WTC11 (cell line): ENCODE measurements at regions not wholly inside any gene's neighbourhood (a gene's known extent, or its start where the extent isn't known, plus 50 kb on each side); places are given as distances from the start of the nearest gene placed in this dataset.

Experiments
- ATAC-seq: fragments of 200-7000 bp; cut with Tn5 transposase; 2 replicates; pipeline ENCODE4 v1.10.0; 2021; ENCODE audit warnings: mild to moderate bottlenecking, moderate library complexity
- CTCF ChIA-PET: fragments of 300-600 bp; sonication (Branson Sonifier 250); formaldehyde crosslinking; loops from one replicate; lab custom pipeline; 2021; ENCODE audit warnings: antibody characterized with exemption; lab: Charles Lee
- POLR2A ChIA-PET: fragments of 350-600 bp; sonication (Branson Sonifier 250); formaldehyde crosslinking; loops from one replicate; lab custom pipeline; 2021; ENCODE audit warnings: antibody characterized with exemption; lab: Charles Lee
- DNase-seq: peaks from one replicate; pipeline ENCODE4 v3.0.0; 2021; ENCODE audit warnings: low spot score
- H3K27ac Mint-ChIP-seq: 2 replicates; pipeline ENCODE4 v1.8.0; 2021; ENCODE audit warnings: mixed read lengths
- H3K27me3 Mint-ChIP-seq: 2 replicates; pipeline ENCODE4 v1.8.0; 2021; ENCODE audit warnings: low read depth, mild to moderate bottlenecking, moderate library complexity, mixed read lengths
- H3K36me3 Mint-ChIP-seq: 2 replicates; pipeline ENCODE4 v1.8.0; 2021; ENCODE audit warnings: mixed read lengths
- H3K4me1 Mint-ChIP-seq: 2 replicates; pipeline ENCODE4 v1.8.0; 2022; ENCODE audit warnings: mixed read lengths
- H3K4me3 Mint-ChIP-seq: 2 replicates; pipeline ENCODE4 v1.8.0; 2021; ENCODE audit warnings: mild to moderate bottlenecking, moderate library complexity, mixed read lengths
- H3K9me3 Mint-ChIP-seq: 2 replicates; pipeline ENCODE4 v1.8.0; 2021; ENCODE audit warnings: mixed read lengths
- ETV6 ChIP-seq: sonication (generic); formaldehyde crosslinking; IDR thresholded peaks from 2 replicates; pipeline ENCODE4 v1.8.1; 2022; ENCODE audit warnings: mild to moderate bottlenecking, missing genetic modification reagents
- FOXP1 ChIP-seq: sonication (generic); formaldehyde crosslinking; IDR thresholded peaks from 2 replicates; pipeline ENCODE4 v1.8.0; 2022; ENCODE audit warnings: missing genetic modification reagents, mild to moderate bottlenecking, moderate library complexity, borderline replicate concordance
- IRF2 ChIP-seq: sonication (generic); formaldehyde crosslinking; IDR thresholded peaks from 2 replicates; pipeline ENCODE4 v1.8.0; 2022; ENCODE audit warnings: low read depth, missing genetic modification reagents, borderline replicate concordance
- MXD4 ChIP-seq: fragments of 250-450 bp; sonication (Bioruptor Pico); IDR thresholded peaks from 2 replicates; pipeline ENCODE4 v1.8.0; 2021; ENCODE audit warnings: mild to moderate bottlenecking, moderate library complexity, borderline replicate concordance
- ZNF138 ChIP-seq: sonication (generic); formaldehyde crosslinking; conservative IDR thresholded peaks from 2 replicates; pipeline ENCODE4 v1.8.1; 2022; ENCODE audit warnings: mild to moderate bottlenecking, moderate library complexity, missing genetic modification reagents
- ZNF263 ChIP-seq: sonication (generic); formaldehyde crosslinking; IDR thresholded peaks from 2 replicates; pipeline ENCODE4 v1.8.1; 2022; ENCODE audit warnings: low read depth, mild to moderate bottlenecking, moderate library complexity, missing genetic modification reagents
- TF ChIP-seq, protein P1 (sequence below): sonication (generic); formaldehyde crosslinking; IDR thresholded peaks from 2 replicates; pipeline ENCODE4 v1.8.1; 2023; ENCODE audit warnings: mild to moderate bottlenecking, moderate library complexity, missing genetic modification reagents
- TF ChIP-seq, protein P2 (sequence below): sonication (generic); formaldehyde crosslinking; IDR thresholded peaks from 2 replicates; pipeline ENCODE4 v1.8.1; 2023; ENCODE audit warnings: mild to moderate bottlenecking, missing genetic modification reagents, borderline replicate concordance
- TF ChIP-seq, protein P3 (sequence below): sonication (generic); formaldehyde crosslinking; IDR thresholded peaks from 2 replicates; pipeline ENCODE4 v1.8.0; 2022; ENCODE audit warnings: mild to moderate bottlenecking, missing genetic modification reagents
- TF ChIP-seq, protein P4 (sequence below): fragments of 250-450 bp; sonication (Bioruptor Pico); IDR thresholded peaks from 2 replicates; pipeline ENCODE4 v2.1.2; 2022; ENCODE audit warnings: mild to moderate bottlenecking, moderate library complexity
- TF ChIP-seq, protein P5 (sequence below): sonication (generic); formaldehyde crosslinking; IDR thresholded peaks from 2 replicates; pipeline ENCODE4 v1.8.1; 2022; ENCODE audit warnings: missing genetic modification reagents, borderline replicate concordance
- TF ChIP-seq, protein P6 (sequence below): sonication (generic); formaldehyde crosslinking; IDR thresholded peaks from 2 replicates; pipeline ENCODE4 v1.8.1; 2022; ENCODE audit warnings: mild to moderate bottlenecking, moderate library complexity, missing genetic modification reagents

DNA sequence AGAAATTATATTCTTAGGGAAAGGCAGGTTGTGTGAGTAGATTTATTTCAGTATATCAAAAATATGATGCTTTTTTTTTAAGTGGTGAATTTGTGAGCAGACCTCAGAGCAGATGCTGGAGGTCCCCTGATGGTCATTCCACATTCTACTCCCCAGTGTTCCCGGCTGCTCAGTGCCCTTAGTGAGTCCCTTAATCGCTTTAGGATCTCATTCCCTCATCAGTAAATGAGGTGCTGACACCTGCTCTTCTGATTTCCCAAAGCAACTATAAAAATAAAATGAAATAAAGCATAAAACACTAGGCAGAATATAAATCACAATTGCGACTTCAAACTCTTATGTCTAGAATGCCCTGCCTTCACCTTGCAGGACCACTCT, 216.2 kb upstream of the TNP1 start (continued):
- TF ChIP-seq, protein P1, sequence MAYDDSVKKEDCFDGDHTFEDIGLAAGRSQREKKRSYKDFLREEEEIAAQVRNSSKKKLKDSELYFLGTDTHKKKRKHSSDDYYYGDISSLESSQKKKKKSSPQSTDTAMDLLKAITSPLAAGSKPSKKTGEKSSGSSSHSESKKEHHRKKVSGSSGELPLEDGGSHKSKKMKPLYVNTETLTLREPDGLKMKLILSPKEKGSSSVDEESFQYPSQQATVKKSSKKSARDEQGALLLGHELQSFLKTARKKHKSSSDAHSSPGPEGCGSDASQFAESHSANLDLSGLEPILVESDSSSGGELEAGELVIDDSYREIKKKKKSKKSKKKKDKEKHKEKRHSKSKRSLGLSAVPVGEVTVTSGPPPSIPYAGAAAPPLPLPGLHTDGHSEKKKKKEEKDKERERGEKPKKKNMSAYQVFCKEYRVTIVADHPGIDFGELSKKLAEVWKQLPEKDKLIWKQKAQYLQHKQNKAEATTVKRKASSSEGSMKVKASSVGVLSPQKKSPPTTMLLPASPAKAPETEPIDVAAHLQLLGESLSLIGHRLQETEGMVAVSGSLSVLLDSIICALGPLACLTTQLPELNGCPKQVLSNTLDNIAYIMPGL (CRISPR knock-in tag): no peak
- TF ChIP-seq IRF2 (no peak), FOXP1 (CRISPR knock-in tag) (no peak)
- TF ChIP-seq, protein P2, sequence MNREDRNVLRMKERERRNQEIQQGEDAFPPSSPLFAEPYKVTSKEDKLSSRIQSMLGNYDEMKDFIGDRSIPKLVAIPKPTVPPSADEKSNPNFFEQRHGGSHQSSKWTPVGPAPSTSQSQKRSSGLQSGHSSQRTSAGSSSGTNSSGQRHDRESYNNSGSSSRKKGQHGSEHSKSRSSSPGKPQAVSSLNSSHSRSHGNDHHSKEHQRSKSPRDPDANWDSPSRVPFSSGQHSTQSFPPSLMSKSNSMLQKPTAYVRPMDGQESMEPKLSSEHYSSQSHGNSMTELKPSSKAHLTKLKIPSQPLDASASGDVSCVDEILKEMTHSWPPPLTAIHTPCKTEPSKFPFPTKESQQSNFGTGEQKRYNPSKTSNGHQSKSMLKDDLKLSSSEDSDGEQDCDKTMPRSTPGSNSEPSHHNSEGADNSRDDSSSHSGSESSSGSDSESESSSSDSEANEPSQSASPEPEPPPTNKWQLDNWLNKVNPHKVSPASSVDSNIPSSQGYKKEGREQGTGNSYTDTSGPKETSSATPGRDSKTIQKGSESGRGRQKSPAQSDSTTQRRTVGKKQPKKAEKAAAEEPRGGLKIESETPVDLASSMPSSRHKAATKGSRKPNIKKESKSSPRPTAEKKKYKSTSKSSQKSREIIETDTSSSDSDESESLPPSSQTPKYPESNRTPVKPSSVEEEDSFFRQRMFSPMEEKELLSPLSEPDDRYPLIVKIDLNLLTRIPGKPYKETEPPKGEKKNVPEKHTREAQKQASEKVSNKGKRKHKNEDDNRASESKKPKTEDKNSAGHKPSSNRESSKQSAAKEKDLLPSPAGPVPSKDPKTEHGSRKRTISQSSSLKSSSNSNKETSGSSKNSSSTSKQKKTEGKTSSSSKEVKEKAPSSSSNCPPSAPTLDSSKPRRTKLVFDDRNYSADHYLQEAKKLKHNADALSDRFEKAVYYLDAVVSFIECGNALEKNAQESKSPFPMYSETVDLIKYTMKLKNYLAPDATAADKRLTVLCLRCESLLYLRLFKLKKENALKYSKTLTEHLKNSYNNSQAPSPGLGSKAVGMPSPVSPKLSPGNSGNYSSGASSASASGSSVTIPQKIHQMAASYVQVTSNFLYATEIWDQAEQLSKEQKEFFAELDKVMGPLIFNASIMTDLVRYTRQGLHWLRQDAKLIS (CRISPR knock-in tag): no peak

DNA sequence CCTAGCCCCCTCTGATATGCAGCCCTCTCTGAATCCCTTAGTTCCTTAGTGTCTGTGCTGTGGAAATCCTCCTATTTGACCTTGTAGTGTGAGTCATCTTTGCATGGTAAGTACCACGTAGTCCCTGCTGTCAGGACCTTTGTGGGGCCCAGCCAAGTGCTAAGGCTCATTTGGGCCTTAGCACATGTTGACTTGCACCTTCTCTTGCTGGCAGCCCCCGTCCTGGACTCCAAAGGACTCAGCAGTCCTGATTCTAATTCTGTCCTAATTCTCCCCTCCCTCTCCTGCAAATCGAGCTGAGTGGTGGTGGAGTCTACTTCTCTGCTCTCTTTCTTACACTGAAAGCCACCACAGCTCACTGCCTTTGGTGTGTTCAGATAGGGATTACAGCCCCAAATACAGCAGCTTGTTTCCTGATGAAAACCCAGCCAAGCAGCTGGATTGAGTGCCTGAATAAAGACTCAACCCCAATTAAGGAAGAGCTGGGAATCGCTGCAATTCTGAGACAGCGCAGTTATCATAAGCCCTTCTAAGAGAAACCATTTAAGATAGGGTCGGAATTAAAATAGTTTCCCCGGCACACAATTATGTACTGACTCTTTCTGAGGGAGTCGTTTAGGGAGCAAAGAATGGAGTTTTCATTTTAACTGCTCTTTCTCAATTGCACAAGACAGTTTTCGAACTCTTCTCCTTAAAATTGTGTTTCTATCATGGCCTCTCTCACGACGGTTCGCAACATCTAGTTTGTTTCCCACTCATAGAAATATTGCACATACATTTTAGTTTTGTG, 215.6 kb upstream of the TNP1 start:
- H3K4me1 Mint-ChIP-seq: no peaks in the 10 kb centered on the region
- DNase-seq (no peak), ATAC-seq (no peak)
- H3K27ac Mint-ChIP-seq: no peak overlapping the region
- no peak overlapping the region for H3K4me3 Mint-ChIP-seq
- no peaks in the 10 kb centered on the region for H3K36me3 Mint-ChIP-seq
- H3K27me3 Mint-ChIP-seq: no peaks in the 10 kb centered on the region
- CTCF ChIA-PET: no interaction called here
- no peaks in the 10 kb centered on the region for H3K9me3 Mint-ChIP-seq
- TF ChIP-seq, protein P3, sequence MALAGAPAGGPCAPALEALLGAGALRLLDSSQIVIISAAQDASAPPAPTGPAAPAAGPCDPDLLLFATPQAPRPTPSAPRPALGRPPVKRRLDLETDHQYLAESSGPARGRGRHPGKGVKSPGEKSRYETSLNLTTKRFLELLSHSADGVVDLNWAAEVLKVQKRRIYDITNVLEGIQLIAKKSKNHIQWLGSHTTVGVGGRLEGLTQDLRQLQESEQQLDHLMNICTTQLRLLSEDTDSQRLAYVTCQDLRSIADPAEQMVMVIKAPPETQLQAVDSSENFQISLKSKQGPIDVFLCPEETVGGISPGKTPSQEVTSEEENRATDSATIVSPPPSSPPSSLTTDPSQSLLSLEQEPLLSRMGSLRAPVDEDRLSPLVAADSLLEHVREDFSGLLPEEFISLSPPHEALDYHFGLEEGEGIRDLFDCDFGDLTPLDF (CRISPR knock-in tag): no peak
- TF ChIP-seq, protein P4, sequence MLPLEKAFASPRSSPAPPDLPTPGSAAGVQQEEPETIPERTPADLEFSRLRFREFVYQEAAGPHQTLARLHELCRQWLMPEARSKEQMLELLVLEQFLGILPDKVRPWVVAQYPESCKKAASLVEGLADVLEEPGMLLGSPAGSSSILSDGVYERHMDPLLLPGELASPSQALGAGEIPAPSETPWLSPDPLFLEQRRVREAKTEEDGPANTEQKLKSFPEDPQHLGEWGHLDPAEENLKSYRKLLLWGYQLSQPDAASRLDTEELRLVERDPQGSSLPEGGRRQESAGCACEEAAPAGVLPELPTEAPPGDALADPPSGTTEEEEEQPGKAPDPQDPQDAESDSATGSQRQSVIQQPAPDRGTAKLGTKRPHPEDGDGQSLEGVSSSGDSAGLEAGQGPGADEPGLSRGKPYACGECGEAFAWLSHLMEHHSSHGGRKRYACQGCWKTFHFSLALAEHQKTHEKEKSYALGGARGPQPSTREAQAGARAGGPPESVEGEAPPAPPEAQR: no peak
- TF ChIP-seq, protein P5, sequence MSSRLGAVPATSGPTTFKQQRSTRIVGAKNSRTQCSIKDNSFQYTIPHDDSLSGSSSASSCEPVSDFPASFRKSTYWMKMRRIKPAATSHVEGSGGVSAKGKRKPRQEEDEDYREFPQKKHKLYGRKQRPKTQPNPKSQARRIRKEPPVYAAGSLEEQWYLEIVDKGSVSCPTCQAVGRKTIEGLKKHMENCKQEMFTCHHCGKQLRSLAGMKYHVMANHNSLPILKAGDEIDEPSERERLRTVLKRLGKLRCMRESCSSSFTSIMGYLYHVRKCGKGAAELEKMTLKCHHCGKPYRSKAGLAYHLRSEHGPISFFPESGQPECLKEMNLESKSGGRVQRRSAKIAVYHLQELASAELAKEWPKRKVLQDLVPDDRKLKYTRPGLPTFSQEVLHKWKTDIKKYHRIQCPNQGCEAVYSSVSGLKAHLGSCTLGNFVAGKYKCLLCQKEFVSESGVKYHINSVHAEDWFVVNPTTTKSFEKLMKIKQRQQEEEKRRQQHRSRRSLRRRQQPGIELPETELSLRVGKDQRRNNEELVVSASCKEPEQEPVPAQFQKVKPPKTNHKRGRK: no peak
- TF ChIP-seq, protein P6, sequence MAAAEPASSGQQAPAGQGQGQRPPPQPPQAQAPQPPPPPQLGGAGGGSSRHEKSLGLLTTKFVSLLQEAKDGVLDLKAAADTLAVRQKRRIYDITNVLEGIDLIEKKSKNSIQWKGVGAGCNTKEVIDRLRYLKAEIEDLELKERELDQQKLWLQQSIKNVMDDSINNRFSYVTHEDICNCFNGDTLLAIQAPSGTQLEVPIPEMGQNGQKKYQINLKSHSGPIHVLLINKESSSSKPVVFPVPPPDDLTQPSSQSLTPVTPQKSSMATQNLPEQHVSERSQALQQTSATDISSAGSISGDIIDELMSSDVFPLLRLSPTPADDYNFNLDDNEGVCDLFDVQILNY (CRISPR knock-in tag): no peak
- TF ChIP-seq ZNF138 (CRISPR knock-in tag) (no peak), ZNF263 (no peak), ETV6 (CRISPR knock-in tag) (no peak), MXD4 (CRISPR knock-in tag) (no peak)
- POLR2A ChIA-PET: no interaction called here
